Immature natural killer cell (primary cell): ENCODE measurements at regions not wholly inside any gene's neighbourhood (a gene's known extent, or its start where the extent isn't known, plus 50 kb on each side); places are given as distances from the start of the nearest gene placed in this dataset.
"Not testable (repeated sequence)": the region's sequence is repeated elsewhere in the genome, so short reads cannot be mapped to it uniquely, and the experiment has no call there.

Source experiments
- DNase-seq, 3 donors: peaks; one replicate each; pipeline ENCODE4 v3.0.0; 2022; ENCODE audit warnings: mixed read lengths in 1 of 3
- H3K27ac Mint-ChIP-seq, 6 donors: one replicate each; pipeline ENCODE4 v1.8.0; 2020; ENCODE audit warnings: mixed read lengths in 6 of 6, mild to moderate bottlenecking in 5 of 6, inconsistent platforms in 4 of 6, moderate library complexity in 3 of 6
- H3K27me3 Mint-ChIP-seq, 3 donors: one replicate each; pipeline ENCODE4 v1.8.0; 2020 to 2021; ENCODE audit warnings: low read depth in 3 of 3, mild to moderate bottlenecking in 3 of 3, mixed read lengths in 3 of 3, moderate library complexity in 3 of 3, inconsistent platforms in 1 of 3
- H3K36me3 Mint-ChIP-seq, 3 donors: one replicate each; pipeline ENCODE4 v1.8.0; 2020; ENCODE audit warnings: mixed read lengths in 3 of 3, inconsistent platforms in 2 of 3, mild to moderate bottlenecking in 2 of 3
- H3K4me1 Mint-ChIP-seq, 2 donors: one replicate each; pipeline ENCODE4 v1.8.0; 2020; ENCODE audit warnings: inconsistent platforms in 2 of 2, mild to moderate bottlenecking in 2 of 2, mixed read lengths in 2 of 2, moderate library complexity in 1 of 2
- H3K4me3 Mint-ChIP-seq, 5 donors: one replicate each; pipeline ENCODE4 v1.8.0; 2020; ENCODE audit warnings: mild to moderate bottlenecking in 5 of 5, mixed read lengths in 5 of 5, inconsistent platforms in 3 of 5, moderate library complexity in 3 of 5
- H3K9me3 Mint-ChIP-seq, 6 donors: one replicate each; pipeline ENCODE4 v1.8.0; 2020; ENCODE audit warnings: mild to moderate bottlenecking in 6 of 6, mixed read lengths in 6 of 6, inconsistent platforms in 4 of 6, moderate library complexity in 3 of 6

DNA sequence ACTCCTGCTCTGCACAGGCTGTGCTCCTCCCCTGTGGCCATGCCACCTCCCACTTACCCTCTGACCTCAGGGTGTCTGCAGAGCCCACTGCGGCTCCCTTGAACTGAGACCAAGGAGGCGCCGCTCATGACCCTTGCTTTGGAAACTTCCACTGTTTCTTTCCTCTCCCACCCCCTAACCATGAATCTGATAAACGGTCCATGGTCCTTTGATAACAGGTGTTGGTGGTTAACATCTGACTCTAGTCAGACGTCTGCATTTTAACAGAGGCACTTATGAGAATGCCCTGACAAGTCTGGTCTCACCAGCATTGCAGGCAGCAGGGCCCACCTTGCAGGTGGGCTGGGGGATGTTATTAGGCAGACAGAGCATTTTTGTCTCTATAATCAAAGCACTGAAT is 113.6 kb upstream of the APCDD1 start:
- no peaks in the 10 kb centered on the region for H3K4me1 Mint-ChIP-seq
- no peak overlapping the region for H3K4me3 Mint-ChIP-seq
- no peak for DNase-seq
- no peak overlapping the region for H3K27ac Mint-ChIP-seq
- H3K9me3 Mint-ChIP-seq, result peaks cover 0 to 4% (median 0%) of the 10 kb centered on the region in 6 donors
- no peaks in the 10 kb centered on the region for H3K36me3 Mint-ChIP-seq
- H3K27me3 Mint-ChIP-seq, result peaks cover 1 to 3% (median 3%) of the 10 kb centered on the region in 3 donors

DNA sequence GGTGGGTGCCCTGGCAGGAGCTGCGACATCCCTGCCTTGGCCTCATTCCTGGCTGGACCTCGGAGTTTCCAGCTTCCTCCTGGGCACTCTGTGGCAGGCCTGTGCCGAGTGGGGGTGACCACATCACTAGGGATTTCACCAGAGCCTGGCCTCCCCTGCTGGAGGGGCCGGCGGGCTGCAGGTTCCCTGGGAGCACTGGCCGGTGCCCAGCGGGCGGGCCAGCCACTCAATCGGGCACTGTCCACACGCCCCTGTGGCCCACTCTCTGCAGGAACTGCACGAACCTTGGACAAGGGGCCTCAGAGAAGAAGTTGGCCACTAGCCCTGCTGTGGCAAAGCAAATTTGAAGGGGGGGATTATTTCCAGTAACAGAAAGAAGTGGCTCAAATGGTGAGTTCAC is 110.7 kb upstream of the APCDD1 start:
- no peak for DNase-seq
- no peaks in the 10 kb centered on the region for H3K4me1 Mint-ChIP-seq
- H3K27me3 Mint-ChIP-seq, result peaks cover 0 to 2% (median 1%) of the 10 kb centered on the region in 3 donors
- H3K36me3 Mint-ChIP-seq, result no peaks in the 10 kb centered on the region
- peaks cover 0 to 4% (median 0%) of the 10 kb centered on the region in 6 donors for H3K9me3 Mint-ChIP-seq
- no peak overlapping the region for H3K4me3 Mint-ChIP-seq
- H3K27ac Mint-ChIP-seq, result no peak overlapping the region

DNA sequence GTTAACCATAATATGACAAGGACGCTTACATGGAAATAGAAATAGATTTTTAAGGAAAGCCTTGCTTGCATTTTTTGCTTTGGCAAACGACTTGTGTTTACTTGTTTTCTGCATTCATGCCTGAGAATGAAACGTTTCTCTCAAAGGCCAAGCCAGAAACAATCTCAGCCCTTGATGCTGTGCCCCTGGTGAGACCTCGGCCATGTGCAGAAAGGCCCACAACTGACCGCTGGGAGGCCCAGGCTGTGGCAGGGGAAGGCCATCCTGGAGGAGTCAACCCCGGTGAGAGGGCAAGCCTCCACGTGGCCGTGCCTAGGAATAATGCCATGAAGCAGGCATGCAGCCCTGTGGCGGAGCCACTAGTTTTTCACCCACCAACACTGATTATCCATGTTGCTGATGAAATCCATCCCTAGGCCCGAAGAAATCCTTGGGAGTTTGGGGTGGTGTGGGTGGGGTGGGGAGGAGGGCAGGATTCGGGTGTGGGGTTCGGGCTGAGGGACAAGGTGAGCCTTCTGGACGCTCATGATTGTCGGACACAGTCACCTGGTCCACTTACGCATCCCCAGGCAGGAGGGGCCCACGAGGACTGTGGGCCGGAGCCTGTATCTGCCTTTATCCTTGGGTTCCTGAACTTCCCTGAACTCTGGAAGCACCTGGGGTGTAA is 107.6 kb upstream of the APCDD1 start:
- Mint-ChIP-seq H3K27me3 (peaks cover 0 to 2% (median 0%) of the 10 kb centered on the region in 3 donors), H3K27ac (no peak overlapping the region), H3K4me1 (no peaks in the 10 kb centered on the region), H3K36me3 (no peaks in the 10 kb centered on the region), H3K4me3 (no peak overlapping the region), H3K9me3 (peaks cover 0 to 2% (median 0%) of the 10 kb centered on the region in 6 donors)
- DNase-seq, result no peak

DNA sequence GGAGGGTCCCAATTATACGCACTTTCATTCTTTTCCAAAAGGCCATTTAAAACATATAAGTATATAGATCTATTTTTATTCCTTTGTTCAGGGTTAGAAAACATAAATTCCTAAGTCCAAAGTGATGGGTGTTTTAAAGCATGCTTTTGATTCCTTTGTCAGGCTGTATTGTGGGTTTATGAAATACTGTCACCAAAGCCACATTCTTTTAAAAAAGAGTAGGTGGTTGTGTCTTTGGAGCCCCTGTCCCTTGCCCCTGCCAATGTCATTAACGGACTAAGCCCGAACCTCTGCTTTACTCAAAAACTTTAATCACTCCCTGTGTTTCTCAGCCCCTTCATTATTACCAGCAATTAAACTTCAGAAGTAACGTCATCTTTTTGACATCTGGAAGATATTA is 104.9 kb upstream of the APCDD1 start:
- H3K4me1 Mint-ChIP-seq, result no peaks in the 10 kb centered on the region
- no peak overlapping the region for H3K27ac Mint-ChIP-seq
- H3K4me3 Mint-ChIP-seq, result no peak overlapping the region
- no peaks in the 10 kb centered on the region for H3K36me3 Mint-ChIP-seq
- peaks cover 0 to 6% (median 0%) of the 10 kb centered on the region in 6 donors for H3K9me3 Mint-ChIP-seq
- no peaks in the 10 kb centered on the region for H3K27me3 Mint-ChIP-seq
- DNase-seq, result no peak

DNA sequence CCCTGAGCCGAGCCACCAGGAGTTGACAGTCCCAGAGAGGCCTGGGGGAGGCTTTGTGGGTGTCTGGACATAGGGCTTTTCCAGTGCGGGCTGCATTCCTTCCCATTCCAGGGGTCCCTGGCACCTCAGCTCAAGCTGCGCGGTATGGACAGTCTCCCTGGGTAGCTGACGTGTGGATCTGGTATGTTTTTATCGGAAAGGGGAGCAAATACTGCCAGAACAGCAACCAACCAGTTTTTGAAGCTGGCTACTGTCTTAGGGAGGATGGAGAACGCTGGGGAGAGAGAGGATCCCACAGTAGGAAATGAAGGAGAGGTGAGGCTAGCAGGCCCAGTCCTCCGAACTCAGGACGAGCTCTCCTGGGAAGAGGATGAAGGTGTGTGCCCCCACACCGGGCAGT is 103.8 kb upstream of the APCDD1 start:
- Mint-ChIP-seq H3K27me3 (no peaks in the 10 kb centered on the region), H3K27ac (no peak overlapping the region), H3K9me3 (peaks cover 0 to 17% (median under 1%) of the 10 kb centered on the region in 6 donors), H3K4me1 (no peaks in the 10 kb centered on the region), H3K4me3 (no peak overlapping the region), H3K36me3 (no peaks in the 10 kb centered on the region)
- no peak for DNase-seq

DNA sequence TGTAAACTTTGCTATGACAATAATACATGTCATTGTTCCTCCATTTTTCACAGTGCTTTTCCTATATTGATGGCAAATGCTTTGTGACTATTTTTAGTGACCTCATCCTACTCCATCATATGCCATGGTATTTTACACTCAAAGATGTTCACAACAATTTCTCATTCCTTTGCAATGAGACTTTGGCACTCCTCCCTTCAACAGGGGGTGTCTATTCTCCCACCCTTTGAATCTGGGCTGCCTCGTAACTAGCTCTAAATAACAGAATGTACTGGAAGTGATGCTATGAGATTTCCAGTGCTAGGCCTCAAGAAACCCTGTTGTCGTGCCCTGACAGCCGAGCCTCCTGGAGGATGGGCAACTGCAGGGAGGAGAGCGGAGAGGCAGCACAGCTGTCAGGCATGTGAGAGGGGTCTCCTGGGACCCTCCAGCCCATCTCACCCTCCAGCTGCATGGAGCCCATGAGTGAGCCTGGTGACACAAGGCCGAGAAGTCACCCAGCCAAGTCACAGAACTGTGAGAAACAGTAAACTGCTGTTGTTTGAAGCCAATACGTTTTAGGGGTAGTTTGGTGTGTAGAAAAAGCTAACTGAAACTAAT is 103.1 kb upstream of the APCDD1 start:
- Mint-ChIP-seq H3K4me1 (no peaks in the 10 kb centered on the region), H3K27me3 (no peaks in the 10 kb centered on the region), H3K9me3 (peaks cover 0 to 23% (median 5%) of the 10 kb centered on the region in 6 donors), H3K27ac (no peak overlapping the region), H3K36me3 (no peaks in the 10 kb centered on the region), H3K4me3 (no peak overlapping the region)
- no peak for DNase-seq

DNA sequence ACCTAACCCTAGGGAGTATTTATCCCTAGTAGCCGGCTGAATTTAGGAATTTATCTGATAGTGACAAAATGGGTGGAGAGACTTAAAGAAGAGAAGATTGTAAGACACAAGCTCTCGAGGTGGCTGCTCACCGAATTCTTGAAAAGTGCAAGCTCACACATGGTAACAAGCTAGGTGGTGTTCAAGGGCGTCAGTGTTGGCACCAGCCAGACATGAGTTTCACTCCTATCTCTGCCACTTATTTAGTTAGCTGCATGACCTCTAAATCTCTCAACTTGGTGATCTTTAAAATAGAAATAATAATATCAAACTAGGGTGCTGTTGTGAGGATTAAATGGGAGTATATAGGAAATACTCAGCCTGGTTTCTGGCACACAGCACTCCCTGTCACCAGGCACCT is 102.6 kb upstream of the APCDD1 start:
- peaks cover 4 to 28% (median 8%) of the 10 kb centered on the region in 6 donors for H3K9me3 Mint-ChIP-seq
- H3K36me3 Mint-ChIP-seq, result no peaks in the 10 kb centered on the region
- no peak overlapping the region for H3K27ac Mint-ChIP-seq
- no peaks in the 10 kb centered on the region for H3K4me1 Mint-ChIP-seq
- no peaks in the 10 kb centered on the region for H3K27me3 Mint-ChIP-seq
- DNase-seq, result no peak
- no peak overlapping the region for H3K4me3 Mint-ChIP-seq

DNA sequence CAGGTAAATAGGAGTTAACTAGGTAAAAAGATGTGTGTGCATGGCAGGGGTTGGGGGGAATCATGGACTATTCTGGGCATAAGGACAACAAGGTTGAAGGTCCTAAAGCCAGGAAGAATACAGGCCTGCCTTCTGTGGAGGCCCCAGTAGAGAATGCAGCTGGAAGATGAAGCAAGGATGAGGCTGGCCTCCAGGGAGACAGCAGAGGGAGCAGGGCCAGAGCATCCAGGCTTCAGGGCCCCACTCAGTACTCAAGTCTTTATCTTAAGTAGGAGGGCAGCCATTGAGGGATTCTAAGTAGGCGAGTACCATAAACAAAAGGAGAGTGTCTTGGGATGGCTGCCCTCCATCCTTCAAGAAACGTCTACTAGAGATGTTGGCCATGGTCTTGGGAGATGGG is 101.8 kb upstream of the APCDD1 start:
- H3K9me3 Mint-ChIP-seq, result peaks cover 4 to 36% (median 11%) of the 10 kb centered on the region in 6 donors
- no peaks in the 10 kb centered on the region for H3K27me3 Mint-ChIP-seq
- no peaks in the 10 kb centered on the region for H3K4me1 Mint-ChIP-seq
- no peak overlapping the region for H3K4me3 Mint-ChIP-seq
- no peak for DNase-seq
- no peak overlapping the region for H3K27ac Mint-ChIP-seq
- no peaks in the 10 kb centered on the region for H3K36me3 Mint-ChIP-seq

DNA sequence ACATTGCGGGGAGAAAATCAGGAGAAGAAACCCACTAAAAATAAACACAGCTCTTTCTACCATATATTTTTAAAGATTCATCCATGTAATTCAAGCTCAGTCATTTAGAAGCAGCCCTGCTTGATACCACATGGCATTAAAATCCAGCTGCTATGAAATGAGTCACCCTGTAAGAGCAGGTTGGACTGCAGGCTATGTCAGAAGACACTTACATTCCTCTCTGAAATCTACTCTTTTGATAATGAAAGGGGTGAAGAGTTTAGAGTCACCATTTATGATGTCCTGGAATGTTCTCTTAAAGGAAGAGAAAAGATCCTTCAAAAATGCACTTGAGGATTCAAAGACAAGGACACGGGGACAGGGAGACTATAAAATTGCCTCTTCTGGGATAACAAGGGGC is 100.6 kb upstream of the APCDD1 start:
- H3K4me1 Mint-ChIP-seq, result no peaks in the 10 kb centered on the region
- no peaks in the 10 kb centered on the region for H3K36me3 Mint-ChIP-seq
- H3K9me3 Mint-ChIP-seq, result peaks cover 4 to 40% (median 11%) of the 10 kb centered on the region in 6 donors
- no peak overlapping the region for H3K4me3 Mint-ChIP-seq
- H3K27ac Mint-ChIP-seq, result no peak overlapping the region
- DNase-seq, result no peak
- H3K27me3 Mint-ChIP-seq, result no peaks in the 10 kb centered on the region

DNA sequence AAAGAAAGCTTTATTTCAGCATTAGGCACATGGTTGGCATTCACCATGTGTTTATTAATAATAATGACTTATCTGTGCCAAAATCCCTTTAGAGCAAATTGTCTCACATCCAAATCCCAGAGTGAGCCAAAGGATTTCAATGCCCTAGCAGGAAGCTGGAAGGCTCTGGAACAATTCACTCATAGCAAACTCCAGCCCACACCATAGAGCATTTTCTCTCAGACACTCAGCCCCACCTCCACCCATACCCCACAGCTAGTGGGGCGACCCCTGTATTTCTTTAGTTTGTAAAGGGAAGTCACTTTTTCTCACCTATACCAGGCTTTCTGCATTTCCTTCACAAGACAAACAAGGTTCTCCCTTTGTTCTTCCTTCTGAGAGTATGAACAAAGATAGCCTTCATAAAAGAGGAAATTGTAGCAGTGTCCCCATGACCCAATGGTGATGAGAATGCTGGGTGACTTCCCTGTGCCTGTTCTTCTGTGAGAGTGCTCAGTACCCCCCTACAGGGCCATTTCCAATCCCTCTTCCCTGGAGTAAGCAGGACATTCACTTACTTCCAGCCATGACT is 100.1 kb upstream of the APCDD1 start:
- Mint-ChIP-seq H3K27ac (no peak overlapping the region), H3K4me1 (no peaks in the 10 kb centered on the region), H3K36me3 (no peaks in the 10 kb centered on the region), H3K9me3 (peaks cover 4 to 40% (median 11%) of the 10 kb centered on the region in 6 donors), H3K4me3 (no peak overlapping the region), H3K27me3 (no peaks in the 10 kb centered on the region)
- DNase-seq, result no peak

DNA sequence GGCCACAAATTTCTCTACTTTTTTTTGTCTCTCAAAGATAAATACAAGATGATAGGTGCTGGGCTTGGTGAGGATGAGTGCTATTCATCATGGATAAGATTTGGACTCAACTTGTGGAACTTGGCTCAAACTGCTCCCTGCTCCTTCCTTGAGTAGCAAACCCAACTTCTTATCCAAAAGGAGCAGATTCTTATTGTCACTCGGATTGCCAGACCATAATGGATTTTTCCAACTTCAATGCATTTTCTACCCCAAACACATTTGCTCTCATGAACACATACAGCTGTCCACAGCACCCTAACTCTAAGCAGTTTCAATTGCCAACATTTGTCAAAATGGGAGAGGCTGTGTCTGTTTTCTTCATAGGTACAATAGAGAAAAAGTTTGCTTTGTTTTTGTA is 99.5 kb upstream of the APCDD1 start:
- Mint-ChIP-seq H3K27me3 (no peaks in the 10 kb centered on the region), H3K4me1 (no peaks in the 10 kb centered on the region), H3K36me3 (no peaks in the 10 kb centered on the region), H3K9me3 (peaks cover 4 to 40% (median 11%) of the 10 kb centered on the region in 6 donors), H3K4me3 (no peak overlapping the region), H3K27ac (no peak overlapping the region)
- no peak for DNase-seq

DNA sequence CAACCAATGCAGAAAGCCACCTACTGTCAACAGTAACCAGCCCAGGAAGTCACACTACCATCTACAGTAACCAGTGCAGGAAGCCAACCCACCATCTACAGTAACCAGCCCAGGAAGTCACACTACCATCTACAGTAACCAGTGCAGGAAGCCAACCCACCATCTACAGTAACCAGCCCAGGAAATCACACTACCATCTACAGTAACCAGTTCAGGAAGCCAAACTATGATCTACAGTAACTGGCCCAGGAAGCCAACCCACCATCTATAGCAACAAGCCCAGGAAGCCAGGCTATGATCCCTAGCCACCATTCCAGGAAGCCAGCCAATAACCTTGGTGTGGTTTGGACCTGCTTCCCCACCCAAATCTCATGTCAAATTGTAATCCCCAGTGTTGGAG is 97.4 kb upstream of the APCDD1 start:
- H3K36me3 Mint-ChIP-seq, H3K4me1 Mint-ChIP-seq, H3K27ac Mint-ChIP-seq, H3K4me3 Mint-ChIP-seq, DNase-seq, H3K27me3 Mint-ChIP-seq: not testable (repeated sequence)
- H3K9me3 Mint-ChIP-seq, result peaks cover 7 to 40% (median 12%) of the 10 kb centered on the region in 6 donors

DNA sequence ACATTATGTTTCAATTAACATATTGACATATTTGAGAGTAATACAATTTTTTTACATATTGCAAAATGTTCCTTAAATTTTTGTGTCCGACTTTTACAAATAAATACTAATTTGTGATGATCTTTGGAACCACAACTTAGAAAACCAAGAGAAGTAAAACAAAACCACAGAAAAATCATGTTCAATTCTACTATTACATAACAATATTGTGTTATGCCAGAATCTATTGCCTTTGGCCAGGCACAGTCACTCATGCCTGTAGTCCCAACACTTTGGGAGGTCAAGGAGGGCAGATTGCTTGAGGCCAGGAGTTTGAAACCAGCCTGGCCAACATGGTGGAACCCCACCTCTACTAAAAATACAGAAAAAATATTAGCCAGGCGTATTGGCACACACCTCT is 92.8 kb upstream of the APCDD1 start:
- H3K4me3 Mint-ChIP-seq, result no peak overlapping the region
- H3K27me3 Mint-ChIP-seq, result peaks cover 0 to 5% (median 0%) of the 10 kb centered on the region in 3 donors
- H3K4me1 Mint-ChIP-seq, result no peaks in the 10 kb centered on the region
- DNase-seq, result no peak
- peaks cover 4 to 31% (median 9%) of the 10 kb centered on the region in 6 donors for H3K9me3 Mint-ChIP-seq
- no peaks in the 10 kb centered on the region for H3K36me3 Mint-ChIP-seq
- H3K27ac Mint-ChIP-seq, result no peak overlapping the region

DNA sequence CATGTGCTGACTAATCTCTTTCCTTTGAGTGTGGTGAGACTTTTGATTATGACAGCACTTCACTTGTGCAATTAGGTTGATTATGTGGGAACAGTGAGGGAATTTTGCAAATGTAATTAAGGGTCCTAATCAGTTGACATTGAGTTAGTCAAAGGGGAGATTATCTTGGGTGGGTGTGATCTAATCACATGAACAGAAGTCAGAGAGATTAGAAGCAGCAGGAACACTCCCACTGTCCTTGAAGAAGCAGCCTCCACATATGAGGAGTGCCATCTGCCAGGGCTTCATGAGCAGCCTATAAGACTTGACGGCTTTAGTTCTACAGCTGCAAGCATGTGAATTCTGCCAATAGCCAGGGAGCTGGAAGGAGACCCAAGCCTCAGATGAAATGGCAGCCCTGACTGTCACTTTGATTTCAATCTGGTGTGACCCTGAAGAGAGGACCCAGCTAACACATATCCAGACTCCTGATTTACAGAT is 89.4 kb upstream of the APCDD1 start:
- H3K27ac Mint-ChIP-seq, result no peak overlapping the region
- H3K9me3 Mint-ChIP-seq, result peaks cover 0 to 17% (median 4%) of the 10 kb centered on the region in 6 donors
- H3K4me3 Mint-ChIP-seq, result no peak overlapping the region
- DNase-seq, result no peak
- peaks cover 0 to 4% (median 0%) of the 10 kb centered on the region in 3 donors for H3K27me3 Mint-ChIP-seq
- no peaks in the 10 kb centered on the region for H3K4me1 Mint-ChIP-seq
- H3K36me3 Mint-ChIP-seq, result no peaks in the 10 kb centered on the region
